Activated CD4-positive, alpha-beta T cell treated with anti-CD3 and anti-CD28 coated beads, Interleukin-2, Interleukin-6, amounts not matched to agents 100 ng/mL and 50 ng/mL, durations not matched to agents 16 hours and 8 hours (primary cell): ENCODE measurements at regions not wholly inside any gene's neighbourhood (a gene's known extent, or its start where the extent isn't known, plus 50 kb on each side); places are given as distances from the start of the nearest gene placed in this dataset.

Source experiments
- DNase-seq: peaks from one replicate; pipeline ENCODE4 v3.0.0-alpha.2; 2020

- no peak for DNase-seq
Measured at GRCh38 chr17:55668312-55668920, 54.2 kb downstream of the TMEM100 start.

- no peak for DNase-seq
Measured at GRCh38 chr17:55666806-55667205, 55.9 kb downstream of the TMEM100 start.

GRCh38 chr17:55664287-55664686 lies 58.4 kb downstream of the TMEM100 start:
- DNase-seq: no peak

GRCh38 chr17:55663400-55663799 lies 59.3 kb downstream of the TMEM100 start:
- no peak for DNase-seq

- DNase-seq: no peak
Measured at GRCh38 chr17:55661963-55662834, 60.5 kb downstream of the TMEM100 start.

GRCh38 chr17:55661256-55661758 lies 61.4 kb downstream of the TMEM100 start:
- DNase-seq: no peak

- DNase-seq: no peak
Measured at GRCh38 chr17:55660178-55660886, 62.3 kb downstream of the TMEM100 start.

GRCh38 chr17:55659661-55660060 lies 63.0 kb downstream of the TMEM100 start:
- DNase-seq: no peak

- DNase-seq: no peak
Measured at GRCh38 chr17:55655777-55656176, 66.9 kb downstream of the TMEM100 start.

- DNase-seq: no peak
Measured at GRCh38 chr17:55654821-55655220, 67.8 kb downstream of the TMEM100 start.

GRCh38 chr17:55654022-55654421 lies 68.6 kb downstream of the TMEM100 start:
- no peak for DNase-seq

GRCh38 chr17:55652825-55653224 lies 69.8 kb downstream of the TMEM100 start:
- DNase-seq: no peak

GRCh38 chr17:55652114-55652823 lies 70.4 kb downstream of the TMEM100 start:
- DNase-seq: no peak

- no peak for DNase-seq
Measured at GRCh38 chr17:55649957-55650597, 72.6 kb downstream of the TMEM100 start.

- no peak for DNase-seq
Measured at GRCh38 chr17:55648086-55648485, 74.6 kb downstream of the TMEM100 start.

- DNase-seq: no peak
Measured at GRCh38 chr17:55645361-55645760, 77.3 kb downstream of the TMEM100 start.

GRCh38 chr17:55644346-55644745 lies 78.3 kb downstream of the TMEM100 start:
- DNase-seq: no peak

GRCh38 chr17:55642741-55643140 lies 79.9 kb downstream of the TMEM100 start:
- DNase-seq: no peak

GRCh38 chr17:55641676-55642081 lies 81.0 kb downstream of the TMEM100 start:
- peak; percentile 61 for DNase-seq

- DNase-seq: no peak
Measured at GRCh38 chr17:55639096-55639495, 83.6 kb downstream of the TMEM100 start.

GRCh38 chr17:55635253-55635914 lies 87.3 kb downstream of the TMEM100 start:
- DNase-seq: no peak

- no peak for DNase-seq
Measured at GRCh38 chr17:55634702-55635101, 88.0 kb downstream of the TMEM100 start.
